HL-60 (cell line): ENCODE measurements at regions not wholly inside any gene's neighbourhood (a gene's known extent, or its start where the extent isn't known, plus 50 kb on each side); places are given as distances from the start of the nearest gene placed in this dataset.

Experiments used
- CTCF ChIP-seq: IDR thresholded peaks from one replicate; pipeline ENCODE4 v1.5.1; 2011; ENCODE audit warnings: low read length, control low read depth, inconsistent platforms; ENCODE audit not compliant: insufficient read depth
- POLR2AphosphoS5 ChIP-seq: IDR thresholded peaks from 2 replicates; pipeline ENCODE4 v1.6.1; 2012; ENCODE audit warnings: low read depth
- REST ChIP-seq: IDR thresholded peaks from 2 replicates; pipeline ENCODE4 v1.6.1; 2012; ENCODE audit warnings: low read depth; ENCODE audit not compliant: insufficient replicate concordance

- TF ChIP-seq POLR2AphosphoS5: no peak
- no peak for TF ChIP-seq CTCF
- no peak for TF ChIP-seq REST
Measured at GRCh38 chr5:116754556-116754955, 179.9 kb upstream of the SEMA6A start.
